NCI-H1417 (cell line): ENCODE measurements at regions not wholly inside any gene's neighbourhood (a gene's known extent, or its start where the extent isn't known, plus 50 kb on each side); places are given as distances from the start of the nearest gene placed in this dataset.
A peak's percentile ranks its signal among the peaks of the same experiment; 100 is the strongest.

Experiments
- DNase-seq, 3 experiments: peaks; one replicate each; lab custom pipeline; 2025; lab: John Stamatoyannopoulos, UW

DNA sequence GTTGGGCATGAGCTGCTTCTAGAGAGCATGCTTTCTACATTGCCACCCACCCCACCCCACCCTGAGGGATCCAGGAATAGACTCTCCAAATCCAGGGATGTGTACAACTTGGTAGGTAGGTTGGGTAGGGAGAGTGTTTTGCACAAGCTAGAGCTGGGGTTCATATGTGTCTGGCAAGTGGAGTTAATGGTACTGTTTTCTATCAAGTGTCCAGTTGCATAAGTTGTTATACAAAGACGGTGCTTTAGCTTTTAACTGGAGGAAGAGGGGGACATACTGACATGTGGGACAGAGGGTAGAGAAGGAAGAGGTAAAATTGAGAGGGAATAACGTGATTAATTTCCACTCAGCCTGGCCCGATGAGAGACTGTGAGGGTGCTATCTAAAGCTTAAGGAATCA lies 51.0 kb upstream of the TNC start:
- DNase-seq, result no peak

DNA sequence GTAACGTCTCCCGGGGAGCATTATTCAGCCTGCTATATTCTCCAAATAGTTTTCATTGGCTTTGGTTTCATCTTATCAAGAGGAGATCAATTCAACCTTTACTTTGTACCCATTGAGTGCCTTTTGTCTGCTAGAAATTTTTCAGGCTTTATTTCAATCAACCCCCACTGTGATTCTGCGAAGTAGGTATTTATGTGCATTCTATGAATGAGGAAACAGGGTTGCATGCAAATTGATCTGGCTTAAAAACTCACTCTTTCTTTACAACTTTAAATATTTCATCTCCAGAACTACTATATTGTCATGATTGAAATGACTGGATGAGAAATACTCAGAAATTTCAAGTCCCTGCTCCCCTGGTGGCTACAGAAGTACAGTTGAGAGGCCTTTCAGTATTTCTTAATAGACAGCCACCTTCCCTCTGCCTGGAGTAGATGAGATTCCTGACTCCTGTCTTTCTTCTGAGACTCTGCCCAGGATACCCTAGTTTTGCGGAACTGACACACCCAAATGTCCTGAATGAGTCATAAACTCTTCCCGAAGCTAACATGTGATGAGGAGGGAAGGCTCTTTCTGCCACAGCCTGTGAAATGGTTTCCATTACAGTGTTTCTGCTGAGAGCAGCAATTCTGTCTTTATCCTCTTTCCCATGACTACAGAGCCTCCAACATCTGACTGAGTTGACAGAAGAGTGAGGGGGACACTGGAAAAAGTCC lies 52.6 kb upstream of the TNC start:
- no peak for DNase-seq

DNA sequence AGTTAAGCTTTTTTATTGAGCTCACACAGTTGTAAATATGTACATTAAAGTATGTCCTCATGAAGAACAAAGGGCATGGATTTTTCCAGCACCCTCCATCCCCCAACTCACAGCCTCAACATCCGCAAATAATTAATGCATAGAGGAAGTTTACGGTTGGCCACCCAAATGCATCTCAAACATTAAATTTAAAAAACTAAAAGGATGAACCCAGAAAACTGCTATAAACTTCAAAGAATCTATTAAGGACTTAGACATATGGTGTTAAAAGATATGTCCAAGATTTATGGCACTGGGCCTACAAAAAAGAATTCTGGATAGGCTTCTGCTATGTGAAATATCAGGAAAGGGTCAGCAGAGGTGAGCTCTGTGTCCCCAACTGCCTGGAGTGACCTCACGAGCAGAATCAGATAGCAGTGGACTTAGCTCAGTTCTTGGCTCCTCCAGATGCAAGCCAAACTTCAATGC lies 54.0 kb upstream of the TNC start:
- DNase-seq, result no peak

DNA sequence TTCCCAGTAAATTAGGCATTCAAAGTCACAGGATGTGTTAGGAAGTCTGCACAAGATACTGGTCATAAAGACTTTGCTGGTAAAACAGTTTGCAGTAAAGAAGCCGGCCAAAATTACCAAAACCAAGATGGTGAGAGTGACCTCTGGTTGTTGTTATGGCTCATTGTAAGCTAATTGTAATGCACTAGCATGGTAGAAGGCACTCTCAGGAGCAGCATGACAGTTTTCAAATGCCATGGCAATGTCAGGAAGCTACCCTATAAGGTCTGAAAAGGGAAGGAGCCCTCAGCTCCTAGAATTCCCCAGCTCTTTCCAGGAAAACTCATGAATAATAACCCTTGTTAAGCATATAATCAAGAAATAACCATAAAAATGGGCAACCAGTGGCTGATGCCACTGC lies 64.3 kb upstream of the TNC start:
- no peak for DNase-seq

DNA sequence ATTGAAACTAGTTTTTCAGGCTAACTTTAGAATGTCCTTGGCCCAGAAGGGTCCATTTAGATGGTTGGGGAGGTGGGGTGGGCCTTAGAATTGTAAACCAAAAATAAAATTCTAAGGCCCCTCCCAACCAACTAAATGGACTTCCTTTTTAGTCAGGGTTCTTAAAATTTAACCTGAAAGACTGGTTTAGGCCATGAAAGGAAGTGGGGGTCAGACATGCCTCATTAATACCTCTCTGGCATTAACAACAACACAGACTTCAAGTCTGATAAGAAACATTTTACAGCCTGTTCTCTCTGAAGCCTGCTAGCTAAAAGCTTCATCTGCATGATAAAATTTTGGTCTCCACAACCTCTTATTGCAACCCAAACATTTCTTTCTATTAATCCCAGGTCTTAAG lies 65.5 kb upstream of the TNC start:
- peak in 1 of 3 experiments; percentile 26 for DNase-seq

DNA sequence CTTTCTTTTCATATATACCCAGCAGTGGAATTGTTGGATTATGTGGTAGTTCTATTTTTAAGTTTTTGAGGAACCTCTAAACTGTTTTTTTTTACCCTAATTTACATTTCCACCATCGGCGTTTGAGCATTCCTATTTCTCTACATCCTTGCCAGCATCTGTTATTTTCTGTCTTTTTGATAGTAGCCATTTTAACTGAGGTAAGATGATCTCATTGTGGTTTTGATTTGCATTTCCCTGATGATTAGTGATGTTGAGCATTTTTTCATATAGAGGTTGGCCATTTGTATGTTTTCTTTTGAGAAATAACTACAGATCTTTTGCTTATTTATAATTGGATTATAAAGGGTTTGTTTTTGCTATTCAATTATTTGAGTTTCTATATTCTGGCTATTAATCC lies 71.7 kb upstream of the TNC start:
- DNase-seq, result no peak

DNA sequence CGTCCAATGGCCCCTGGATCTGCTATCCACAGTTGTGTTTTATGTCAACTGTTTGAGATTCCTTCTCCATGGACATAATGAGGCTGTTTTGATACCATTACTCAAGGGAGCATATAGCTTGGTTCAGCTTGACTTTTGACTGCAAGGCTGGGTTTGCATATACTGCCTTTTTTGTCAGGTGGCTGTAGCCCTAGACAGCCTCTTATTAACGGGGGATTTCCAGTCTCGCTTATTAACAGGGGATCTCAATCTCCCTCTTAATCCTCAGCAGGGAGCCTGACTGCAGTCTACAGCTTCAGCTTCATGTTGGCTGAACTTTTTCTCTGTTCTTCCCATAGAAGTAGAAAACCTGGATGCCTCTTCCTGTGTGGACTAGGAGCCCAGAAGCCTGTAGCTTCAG lies 73.7 kb upstream of the TNC start:
- no peak for DNase-seq

DNA sequence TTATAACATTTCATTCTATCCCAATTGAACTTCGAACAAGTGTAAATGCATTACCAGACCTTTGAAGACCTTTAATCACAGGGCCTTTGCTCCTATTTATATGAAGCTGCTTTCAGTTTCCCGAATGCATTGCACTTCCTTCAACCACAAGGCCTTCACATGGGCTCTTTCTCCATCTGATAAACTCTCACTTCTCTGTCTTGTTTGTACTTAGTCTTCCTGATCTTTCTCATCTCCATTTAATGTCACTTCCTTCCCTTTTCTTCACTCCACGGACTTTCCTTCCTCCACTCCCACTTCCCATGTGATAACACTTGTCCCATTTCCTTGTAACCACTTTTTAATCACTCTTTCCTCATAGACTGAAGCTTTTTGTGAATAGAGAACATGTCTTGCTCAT lies 74.3 kb upstream of the TNC start:
- DNase-seq, result no peak

DNA sequence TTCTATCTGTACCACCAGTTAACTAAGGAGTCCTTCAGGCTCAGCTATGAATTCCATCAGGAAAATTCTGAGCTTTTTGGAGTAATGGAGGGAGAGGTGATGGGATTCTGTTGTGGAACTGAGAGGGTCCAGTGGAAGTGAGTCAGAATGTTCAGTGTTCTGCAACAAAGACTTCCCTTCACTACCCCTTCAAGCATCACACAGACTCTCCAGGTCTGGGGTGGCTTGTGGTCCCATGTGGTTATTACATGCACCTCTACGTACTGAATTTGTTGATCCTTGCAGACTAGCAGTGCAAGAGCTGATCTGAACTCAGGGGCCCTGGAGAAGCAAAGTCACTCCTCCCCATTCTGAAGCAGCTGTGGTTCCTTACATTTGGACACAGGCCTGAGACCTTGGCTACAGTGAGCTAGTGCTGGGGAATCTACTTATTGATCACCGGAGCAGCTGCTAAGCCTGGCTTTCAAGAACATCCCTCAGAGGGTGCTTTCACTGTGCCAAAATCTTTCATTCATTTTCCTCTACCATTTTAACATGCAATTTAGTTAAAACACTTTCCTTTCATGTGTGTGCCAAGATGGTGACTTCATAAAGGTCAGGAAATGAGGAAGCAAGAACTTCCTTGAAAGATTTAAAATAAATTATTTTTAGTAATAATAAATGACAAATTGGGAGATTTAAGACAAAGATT lies 75.0 kb upstream of the TNC start:
- DNase-seq, result no peak

DNA sequence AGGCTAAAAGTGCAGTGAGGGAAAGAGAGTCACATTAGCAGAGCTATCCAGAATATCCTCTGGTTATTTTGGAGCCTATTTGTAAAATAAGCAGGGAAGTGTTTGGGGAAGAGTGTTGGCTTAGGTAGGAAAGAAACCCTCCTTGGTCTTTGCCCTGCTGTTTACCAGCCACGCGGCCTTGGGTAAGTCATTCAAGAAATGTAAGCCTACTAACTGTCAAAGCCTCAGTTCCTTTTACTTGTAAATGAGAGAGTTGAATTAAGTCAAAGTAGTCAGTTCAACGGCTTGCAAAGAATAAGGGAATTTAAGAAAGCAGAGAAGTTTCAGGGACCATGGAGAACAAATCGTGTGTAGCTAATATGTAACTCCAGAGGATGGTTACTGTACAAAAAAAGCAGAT lies 75.8 kb upstream of the TNC start:
- no peak for DNase-seq

DNA sequence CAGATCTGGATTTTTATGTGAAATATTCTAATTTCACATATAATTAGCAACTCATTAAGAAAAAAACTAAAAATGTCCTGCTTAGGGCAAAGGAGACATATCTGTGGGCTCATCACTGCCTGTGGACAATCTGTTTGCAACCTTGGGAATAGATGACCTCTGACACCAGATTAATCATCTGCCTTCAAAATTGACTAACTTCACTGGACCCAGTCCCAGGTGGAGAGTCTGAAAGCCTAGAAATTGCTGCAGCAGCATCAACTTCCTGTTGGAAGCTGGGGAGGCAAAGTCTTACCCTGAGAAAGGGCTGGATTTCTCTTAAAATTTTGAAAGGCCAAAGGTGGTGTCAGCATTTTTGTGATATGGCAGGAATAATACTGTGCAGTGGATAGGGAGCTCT lies 76.3 kb upstream of the TNC start:
- DNase-seq, result no peak

DNA sequence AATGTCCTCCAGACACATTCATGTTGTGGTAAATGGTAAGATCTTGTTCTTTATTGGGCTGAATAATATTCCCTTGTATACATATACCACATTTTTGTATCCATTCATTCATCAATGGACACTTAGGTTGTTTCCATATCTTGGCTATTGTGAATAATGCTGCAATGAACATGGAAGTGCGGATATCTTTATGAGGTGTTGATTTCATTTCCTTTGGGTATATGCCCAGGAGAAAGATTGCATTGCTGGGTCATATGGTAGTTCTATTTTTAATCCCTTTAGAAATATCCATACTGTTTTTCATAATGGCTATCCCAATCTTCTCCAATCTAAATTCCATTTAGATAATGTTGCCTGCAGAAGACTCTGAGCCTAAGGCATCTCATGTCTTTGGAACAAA lies 78.0 kb upstream of the TNC start:
- no peak for DNase-seq

DNA sequence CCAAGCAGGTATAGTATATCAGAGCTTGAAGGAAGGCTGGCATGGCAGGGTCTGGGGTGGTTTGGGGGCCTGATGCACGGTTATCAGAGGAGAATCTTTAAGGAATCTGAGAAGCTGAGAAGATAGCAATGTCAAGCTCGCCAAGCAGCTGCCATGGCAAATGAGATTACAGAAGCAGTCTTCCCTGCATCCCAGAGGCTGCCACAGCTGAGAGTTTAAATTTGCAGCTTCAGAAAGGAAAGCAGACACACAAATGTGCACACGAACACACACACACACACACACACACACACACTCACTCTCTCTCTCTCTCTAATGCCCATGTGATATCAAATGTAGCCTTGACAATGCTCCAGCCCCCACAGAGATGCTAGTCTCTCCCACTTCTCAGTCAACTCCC lies 79.0 kb upstream of the TNC start:
- DNase-seq, result no peak

DNA sequence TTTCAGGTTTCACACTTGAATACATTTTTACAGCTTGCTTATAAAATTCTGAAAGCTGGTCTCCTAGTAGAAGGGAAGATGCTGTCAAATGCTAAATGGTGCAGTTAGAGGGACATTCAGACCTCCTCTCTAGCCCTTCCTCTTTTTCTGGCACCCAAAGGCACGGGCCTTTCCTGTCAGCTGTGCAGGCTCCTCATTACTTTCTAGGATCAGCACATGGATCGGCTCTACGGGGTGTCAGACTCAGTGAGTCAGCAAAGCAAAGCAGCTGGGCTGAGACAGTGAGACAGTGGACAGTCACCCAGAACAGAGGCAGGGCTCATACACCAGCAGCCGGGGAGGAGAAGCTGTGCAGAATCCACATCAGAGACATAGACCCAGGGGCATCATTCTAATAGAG lies 80.0 kb upstream of the TNC start:
- DNase-seq, result peak in 1 of 3 experiments; percentile 50

DNA sequence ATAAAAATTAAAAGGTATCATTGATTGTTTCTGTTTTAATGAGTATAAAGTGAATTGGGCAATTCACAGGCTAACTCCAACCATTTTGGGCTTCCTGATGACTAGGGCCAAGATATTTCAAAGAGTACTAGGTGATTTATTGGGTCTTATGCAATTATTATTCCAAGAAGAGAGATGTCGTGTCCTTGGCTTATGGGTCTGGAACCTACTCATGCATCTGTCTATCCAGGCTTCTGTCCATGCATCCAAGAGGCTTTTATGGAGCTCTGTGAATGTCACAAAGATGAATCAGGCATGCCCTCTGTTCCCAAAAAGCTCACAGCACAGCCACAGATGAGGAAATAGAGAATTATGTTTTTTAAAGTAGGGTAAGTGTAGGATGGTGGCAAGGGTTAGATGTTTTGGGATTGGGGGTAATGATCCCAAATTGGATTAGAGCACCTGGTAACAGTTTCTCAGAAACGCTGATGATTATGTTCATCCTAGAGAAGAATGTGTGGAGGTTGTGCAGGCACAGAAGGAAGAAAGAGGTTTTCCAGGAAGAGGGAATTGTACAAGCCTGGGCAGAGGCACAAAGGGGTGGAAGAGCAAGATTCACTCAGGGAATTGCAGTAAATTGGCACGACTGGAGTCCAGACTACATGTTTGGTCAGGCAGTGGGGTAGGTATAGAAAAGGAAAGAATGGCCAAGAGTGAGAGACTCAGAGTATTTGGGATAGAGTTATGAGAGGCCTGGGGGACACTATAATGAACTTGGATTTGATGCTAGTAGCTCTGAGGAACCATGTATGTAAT lies 83.0 kb upstream of the TNC start:
- DNase-seq, result no peak

DNA sequence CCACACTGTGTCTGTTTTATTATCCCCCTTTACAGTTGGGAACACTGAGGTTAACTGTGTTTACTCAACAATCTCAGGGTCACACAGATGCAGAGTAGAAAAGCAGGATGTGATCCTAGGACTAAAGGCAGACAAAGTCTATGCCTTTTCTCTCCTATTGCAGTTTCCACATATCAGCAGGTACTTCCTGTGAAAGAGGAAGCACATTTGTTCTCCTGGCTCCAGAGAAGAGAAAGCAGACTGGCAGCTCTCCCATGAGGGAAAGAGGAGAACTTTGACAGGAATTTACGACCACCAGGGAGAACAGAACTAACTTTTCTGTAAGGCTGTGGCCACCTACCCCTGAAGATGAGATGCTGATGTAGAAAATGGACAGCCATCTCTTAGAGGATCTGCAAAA lies 84.2 kb upstream of the TNC start:
- DNase-seq, result no peak

DNA sequence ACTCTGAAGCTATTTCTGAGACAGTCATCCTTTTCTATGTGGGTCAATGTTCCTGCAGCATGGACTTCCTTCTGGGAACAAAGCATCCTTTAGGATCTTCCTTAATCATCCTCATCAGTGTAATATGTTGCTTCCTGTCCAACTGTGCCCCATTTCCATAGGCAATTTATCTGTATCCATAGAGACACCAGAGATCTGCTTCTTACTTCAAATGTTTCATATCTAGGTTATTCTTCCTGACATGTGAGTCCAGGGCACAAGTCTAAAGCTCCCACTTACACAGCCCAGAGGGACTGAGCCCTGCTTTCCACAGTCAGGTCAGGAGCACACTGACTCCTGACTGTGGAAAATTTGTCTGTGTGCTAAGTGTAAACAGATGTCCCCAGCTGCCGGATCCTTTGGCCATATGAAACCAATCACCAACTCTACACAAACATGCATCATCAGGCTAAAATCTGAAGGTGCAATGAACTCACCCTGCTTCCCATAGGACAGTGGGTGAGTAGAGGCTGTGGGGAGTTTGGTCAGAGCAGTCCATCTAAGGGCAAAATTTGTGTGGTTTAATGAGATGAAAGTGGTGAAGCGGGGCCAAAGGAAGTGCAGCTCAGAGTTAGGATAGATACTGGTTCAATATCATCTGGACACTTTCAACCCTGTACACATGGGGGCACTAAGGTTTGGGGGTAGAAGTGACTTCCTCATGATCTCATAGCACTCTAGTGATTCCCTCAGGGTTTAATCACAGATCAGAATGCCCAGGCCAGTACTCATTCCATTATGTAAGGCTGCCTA lies 85.2 kb upstream of the TNC start:
- DNase-seq, result no peak

DNA sequence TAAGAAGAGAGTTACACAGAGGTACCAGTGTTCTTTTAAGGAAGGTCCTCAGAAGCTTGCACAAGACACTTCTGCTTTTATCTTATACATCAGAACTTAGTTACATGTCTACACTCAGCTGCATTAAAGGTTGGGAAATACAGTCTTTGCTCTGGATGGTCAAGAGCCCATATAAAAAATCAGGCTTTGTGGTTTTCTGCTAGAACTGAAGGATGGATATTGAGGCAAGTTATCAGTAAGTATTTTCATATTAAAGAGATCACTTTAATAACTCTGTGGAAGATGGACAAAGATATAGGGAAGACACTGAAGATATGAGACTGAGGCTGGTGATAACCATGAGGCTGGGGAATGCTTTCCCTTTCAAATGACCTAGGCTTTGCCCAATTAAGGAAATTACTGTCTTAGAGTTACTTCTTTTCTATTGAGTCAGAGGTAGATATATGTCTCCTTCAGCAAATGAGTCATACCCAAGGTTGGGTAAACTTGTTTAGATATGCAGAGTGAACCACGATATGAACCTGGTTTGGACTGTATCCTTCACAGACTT lies 87.0 kb upstream of the TNC start:
- DNase-seq, result no peak

DNA sequence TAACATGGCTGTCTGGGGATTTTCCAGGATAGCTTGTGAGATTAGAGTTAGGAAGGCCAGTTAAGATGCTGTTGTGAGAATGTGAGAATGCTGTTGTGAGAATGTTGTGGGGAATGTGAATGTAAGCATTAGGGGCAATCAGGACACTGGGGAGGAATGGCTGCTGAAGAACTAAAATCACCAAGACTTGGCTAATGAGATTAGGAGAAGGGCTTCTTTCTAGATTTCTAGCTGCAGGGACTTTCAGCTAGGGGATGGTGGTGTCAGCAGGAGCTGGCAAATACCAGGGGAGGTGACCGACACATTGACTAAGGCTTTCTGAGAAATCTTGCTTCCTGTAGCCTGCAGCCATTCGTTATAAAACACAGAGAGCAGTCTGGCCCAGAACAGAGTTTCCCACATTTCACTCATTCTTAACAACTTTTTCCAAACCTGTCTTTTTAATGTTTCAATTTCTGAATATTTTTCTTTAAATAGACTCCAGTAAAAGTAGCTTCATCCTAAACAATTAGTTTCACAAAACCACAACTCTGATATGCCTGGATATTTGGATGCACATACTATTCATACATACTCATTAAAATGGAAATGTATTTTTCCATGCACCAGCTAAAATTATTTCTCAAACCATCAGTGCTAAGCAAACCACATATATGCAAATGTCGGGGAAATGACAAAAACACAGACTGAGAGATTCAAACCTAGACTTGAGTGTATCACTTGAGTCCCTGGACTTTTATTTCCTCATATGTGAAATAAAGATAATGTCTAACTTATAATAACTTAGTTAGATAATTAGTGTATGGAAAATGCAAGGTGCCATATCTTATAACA lies 89.3 kb upstream of the TNC start:
- DNase-seq, result no peak

DNA sequence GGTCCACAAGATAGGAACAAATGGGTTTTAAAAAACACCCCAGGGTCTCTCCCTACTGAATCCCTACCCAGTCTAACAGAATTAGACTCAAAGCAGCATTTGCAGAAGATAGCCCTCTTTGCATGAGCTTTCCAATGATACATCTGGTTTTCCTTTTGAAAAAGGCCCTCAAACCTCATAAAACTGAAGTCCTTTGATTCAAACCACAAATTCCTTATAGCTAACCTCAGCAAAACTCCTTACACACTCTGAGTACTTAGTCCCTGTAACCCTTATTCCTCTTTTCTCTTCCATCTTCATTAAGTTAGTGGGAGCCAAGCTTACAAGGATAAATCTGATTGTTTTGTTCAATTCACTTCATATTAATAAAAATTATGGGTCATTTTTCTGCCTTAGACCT lies 90.5 kb upstream of the TNC start:
- no peak for DNase-seq
